Ramos (cell line): ENCODE measurements at regions not wholly inside any gene's neighbourhood (a gene's known extent, or its start where the extent isn't known, plus 50 kb on each side); places are given as distances from the start of the nearest gene placed in this dataset.
"Not testable (repeated sequence)": the region's sequence is repeated elsewhere in the genome, so short reads cannot be mapped to it uniquely, and the experiment has no call there.

Experiments
- in situ Hi-C: fragments of 300-500 bp; cut with MboI; formaldehyde crosslinking; loops from one replicate; pipeline ENCODE4 v1.14.3; 2022; ENCODE audit warnings: low sequenced_read_pairs; ENCODE audit not compliant: unreplicated experiment

GRCh38 chr9:2555899-2556600 is 65.5 kb upstream of the VLDLR start:
- in situ Hi-C loops, result not testable (repeated sequence)

DNA sequence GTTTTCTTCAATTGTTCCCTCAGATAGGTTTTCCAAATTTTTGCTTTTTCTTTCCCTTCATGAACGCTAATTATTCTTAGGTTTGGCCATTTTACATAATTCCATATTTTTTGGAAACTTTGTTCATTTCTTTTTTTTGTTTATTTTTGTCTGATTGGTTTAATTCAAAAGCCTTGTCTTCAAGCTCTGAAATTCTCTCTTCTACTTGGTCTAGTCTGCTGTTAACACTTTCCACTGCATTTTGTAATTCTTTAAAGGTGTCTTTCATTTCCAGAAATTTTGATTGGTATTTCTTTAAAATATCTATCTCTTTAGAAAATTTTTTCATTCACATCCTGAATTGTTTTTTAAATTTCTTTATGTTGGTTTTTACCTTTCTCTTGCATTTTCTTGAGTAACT is 63.9 kb upstream of the VLDLR start:
- in situ Hi-C loops, result no loop called here

GRCh38 chr9:2559192-2560152 is 62.1 kb upstream of the VLDLR start:
- in situ Hi-C loops, result no loop called here

GRCh38 chr9:2560180-2560579 is 61.4 kb upstream of the VLDLR start:
- in situ Hi-C loops, result no loop called here

DNA sequence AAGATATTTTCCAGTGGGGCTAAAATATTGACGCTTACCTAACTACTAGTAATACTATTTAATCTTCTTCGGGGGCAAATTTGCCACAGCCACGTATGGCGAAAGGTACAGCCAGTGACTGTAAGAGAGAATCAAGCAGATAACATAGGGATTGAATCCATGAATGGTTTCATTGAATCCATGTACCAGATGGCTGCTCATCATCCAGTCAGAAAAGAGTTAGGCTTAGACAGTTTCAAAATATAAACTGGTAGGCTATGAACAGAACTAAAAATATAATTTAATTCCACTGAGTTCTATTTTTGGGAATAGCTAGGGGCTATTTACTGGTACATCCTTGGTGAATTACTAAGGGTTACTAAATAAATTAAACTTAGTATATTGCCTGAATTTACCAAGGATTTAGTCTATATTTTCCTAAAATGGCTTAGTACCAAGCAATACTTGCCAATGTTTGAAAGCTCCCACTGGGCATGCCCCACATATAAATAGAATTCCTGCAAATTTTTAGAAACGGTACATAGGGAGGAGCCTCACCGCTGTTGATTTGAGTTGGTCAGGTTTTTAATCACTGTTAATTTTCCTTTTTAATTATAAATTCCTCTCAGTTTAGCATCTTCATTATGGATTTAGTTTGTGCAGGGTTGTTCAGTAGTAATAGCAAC is 55.8 kb upstream of the VLDLR start:
- in situ Hi-C loops, result no loop called here

DNA sequence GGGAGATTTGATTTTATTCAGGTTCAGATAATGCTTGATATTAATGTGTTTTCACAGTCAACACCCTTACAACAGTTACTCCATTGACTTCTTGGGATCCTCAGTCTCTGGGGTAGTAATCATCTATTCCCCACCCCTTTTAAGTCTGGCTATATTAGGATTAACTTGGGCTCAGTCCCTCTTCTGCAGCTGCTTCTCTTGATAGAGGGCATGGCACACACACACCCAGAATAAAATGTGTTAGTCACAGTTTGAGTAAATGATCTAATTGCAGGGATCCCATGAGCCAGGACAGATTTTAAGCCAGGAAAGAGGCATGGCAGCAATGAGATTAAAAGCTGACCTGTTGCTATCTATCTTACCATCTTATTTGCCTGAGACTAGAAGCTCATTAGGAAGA is 53.7 kb upstream of the VLDLR start:
- in situ Hi-C loops, result no loop called here

- in situ Hi-C loops, result no loop called here
Measured at GRCh38 chr9:2568689-2569088, 52.9 kb upstream of the VLDLR start.

GRCh38 chr9:2570615-2571479 is 50.7 kb upstream of the VLDLR start:
- in situ Hi-C loops, result no loop called here
